Effector CD4-positive, alpha-beta T cell (primary cell): ENCODE measurements at regions not wholly inside any gene's neighbourhood (a gene's known extent, or its start where the extent isn't known, plus 50 kb on each side); places are given as distances from the start of the nearest gene placed in this dataset.
"Not testable (repeated sequence)": the region's sequence is repeated elsewhere in the genome, so short reads cannot be mapped to it uniquely, and the experiment has no call there.

Experiments
- DNase-seq: peaks from one replicate; pipeline ENCODE4 v3.0.0-alpha.2; 2020

GRCh38 chr15:35934383-35935049 is 388.6 kb upstream of the DPH6 start:
- no peak for DNase-seq

GRCh38 chr15:35936284-35936683 is 390.3 kb upstream of the DPH6 start:
- no peak for DNase-seq

- no peak for DNase-seq
Observed at GRCh38 chr15:35937380-35937779, 391.4 kb upstream of the DPH6 start.

- no peak for DNase-seq
Observed at GRCh38 chr15:35944945-35945585, 399.1 kb upstream of the DPH6 start.

- no peak for DNase-seq
Observed at GRCh38 chr15:35953424-35953823, 407.5 kb upstream of the DPH6 start.

- no peak for DNase-seq
Observed at GRCh38 chr15:35956056-35956455, 410.1 kb upstream of the DPH6 start.

- DNase-seq = no peak
Observed at GRCh38 chr15:35958021-35958420, 412.1 kb upstream of the DPH6 start.

- no peak for DNase-seq
Observed at GRCh38 chr15:35958975-35959374, 413.0 kb upstream of the DPH6 start.

- no peak for DNase-seq
Observed at GRCh38 chr15:35963326-35963725, 417.4 kb upstream of the DPH6 start.

GRCh38 chr15:35966781-35967180 is 420.8 kb upstream of the DPH6 start:
- DNase-seq = no peak

- DNase-seq = not testable (repeated sequence)
Observed at GRCh38 chr15:35967968-35968367, 422.0 kb upstream of the DPH6 start.

- no peak for DNase-seq
Observed at GRCh38 chr15:35973029-35973428, 427.1 kb upstream of the DPH6 start.

- no peak for DNase-seq
Observed at GRCh38 chr15:35974052-35974451, 428.1 kb upstream of the DPH6 start.

- no peak for DNase-seq
Observed at GRCh38 chr15:35975941-35976340, 430.0 kb upstream of the DPH6 start.

- DNase-seq = no peak
Observed at GRCh38 chr15:35979608-35980007, 433.6 kb upstream of the DPH6 start.

GRCh38 chr15:35980719-35981118 is 434.8 kb upstream of the DPH6 start:
- DNase-seq = no peak

GRCh38 chr15:35986191-35986721 is 440.3 kb upstream of the DPH6 start:
- no peak for DNase-seq

- DNase-seq = no peak
Observed at GRCh38 chr15:35987056-35987455, 441.1 kb upstream of the DPH6 start.

- DNase-seq = no peak
Observed at GRCh38 chr15:35991386-35991785, 445.4 kb upstream of the DPH6 start.

- no peak for DNase-seq
Observed at GRCh38 chr15:35992791-35993190, 446.8 kb upstream of the DPH6 start.

- DNase-seq = no peak
Observed at GRCh38 chr15:35993196-35993595, 447.2 kb upstream of the DPH6 start.

- DNase-seq = no peak
Observed at GRCh38 chr15:35994876-35995275, 448.9 kb upstream of the DPH6 start.

GRCh38 chr15:35998663-35999602 is 453.0 kb upstream of the DPH6 start:
- DNase-seq = no peak
